GM21515 (cell line): ENCODE measurements at regions not wholly inside any gene's neighbourhood (a gene's known extent, or its start where the extent isn't known, plus 50 kb on each side); places are given as distances from the start of the nearest gene placed in this dataset.
"Not testable (repeated sequence)": the region's sequence is repeated elsewhere in the genome, so short reads cannot be mapped to it uniquely, and the experiment has no call there.

Experiments
- ATAC-seq: cut with Tn5 transposase; IDR thresholded peaks from one replicate; pipeline ENCODE4 v1.9.1; 2021; ENCODE audit not compliant: unreplicated experiment

DNA sequence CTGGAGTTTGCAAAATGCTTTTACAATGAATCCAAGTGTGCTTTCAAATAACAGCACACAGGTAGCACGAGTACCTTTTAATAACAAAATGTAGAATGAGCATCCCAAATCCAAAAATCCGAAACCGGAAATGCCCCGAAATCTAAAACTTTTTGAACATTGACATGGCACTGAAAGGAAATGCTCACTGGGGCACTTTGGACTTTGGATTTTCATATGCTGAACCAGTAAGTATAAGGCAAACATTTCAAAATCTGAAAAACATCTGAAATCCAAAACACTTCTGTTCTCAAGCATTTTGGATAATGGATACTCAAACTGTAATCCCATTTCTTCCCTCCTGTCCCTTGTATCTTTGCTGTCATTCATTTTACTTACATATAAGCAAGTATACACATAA is 50.1 kb downstream of the GCNT4 start:
- no peak for ATAC-seq

GRCh38 chr5:74995926-74996325 is 56.4 kb downstream of the GCNT4 start:
- no peak for ATAC-seq

GRCh38 chr5:74994826-74995225 is 57.5 kb downstream of the GCNT4 start:
- ATAC-seq, result no peak

- no peak for ATAC-seq
These were observed 58.6 kb downstream of the GCNT4 start for GRCh38 chr5:74993743-74994142.

DNA sequence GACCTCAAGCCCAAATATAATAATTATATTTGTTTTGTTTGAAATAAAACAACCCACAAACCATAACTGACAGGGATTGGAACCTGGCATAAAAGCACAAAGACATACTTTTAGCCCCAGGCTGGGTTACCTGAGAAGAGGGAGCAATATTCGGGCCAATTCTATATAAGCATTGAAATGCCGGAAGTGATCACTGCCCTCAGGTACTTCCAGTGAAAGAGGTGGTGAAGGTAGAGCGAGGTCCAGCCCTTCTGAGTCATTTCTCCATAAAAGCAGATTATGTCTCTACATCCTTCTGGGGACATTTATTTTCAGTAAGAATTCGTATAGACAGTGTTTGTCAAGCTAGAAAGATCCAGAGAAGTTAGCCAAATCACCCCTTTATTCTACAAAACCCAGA is 59.6 kb downstream of the GCNT4 start:
- no peak for ATAC-seq

DNA sequence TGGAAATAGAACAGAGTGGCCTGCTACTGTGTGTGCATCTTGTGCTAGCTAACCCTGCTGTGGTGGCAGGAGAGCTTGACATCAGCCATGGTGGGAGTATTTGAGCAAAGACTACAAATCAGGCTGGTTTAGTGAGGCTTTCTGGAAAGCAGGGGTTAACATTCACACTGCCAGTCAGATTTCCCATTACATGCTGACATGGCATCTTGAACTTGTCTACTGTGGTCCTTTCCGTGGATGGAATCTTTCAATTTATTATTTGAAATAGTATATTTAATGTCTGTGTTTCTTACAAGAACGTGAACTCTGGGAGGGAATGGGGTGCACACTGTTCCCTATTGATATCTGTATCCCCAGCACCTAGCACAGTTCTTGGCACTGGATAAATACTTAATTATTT is 60.8 kb downstream of the GCNT4 start:
- ATAC-seq, result no peak

DNA sequence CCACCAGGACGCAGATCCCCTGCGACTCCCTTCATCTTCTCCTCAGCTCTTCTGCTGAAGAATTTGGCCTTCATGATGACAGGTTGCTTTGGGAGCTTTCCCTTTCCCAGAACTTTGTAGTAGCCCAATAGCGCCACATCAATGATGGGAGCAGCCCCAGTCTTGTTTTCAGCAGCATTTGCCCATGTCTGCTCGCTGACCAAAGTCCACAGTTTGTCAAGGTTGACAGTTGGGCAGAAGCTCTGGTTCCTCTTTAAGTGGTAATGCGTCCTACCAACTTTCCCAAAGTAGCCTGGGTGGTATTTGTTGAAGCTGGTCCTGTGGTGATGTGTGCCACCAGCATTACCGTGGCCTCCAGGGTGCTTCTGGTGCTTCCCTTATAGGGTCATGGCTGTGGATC is 62.2 kb downstream of the GCNT4 start:
- ATAC-seq, result no peak

- ATAC-seq, result no peak
These were observed 63.9 kb downstream of the GCNT4 start for GRCh38 chr5:74988273-74988983.

DNA sequence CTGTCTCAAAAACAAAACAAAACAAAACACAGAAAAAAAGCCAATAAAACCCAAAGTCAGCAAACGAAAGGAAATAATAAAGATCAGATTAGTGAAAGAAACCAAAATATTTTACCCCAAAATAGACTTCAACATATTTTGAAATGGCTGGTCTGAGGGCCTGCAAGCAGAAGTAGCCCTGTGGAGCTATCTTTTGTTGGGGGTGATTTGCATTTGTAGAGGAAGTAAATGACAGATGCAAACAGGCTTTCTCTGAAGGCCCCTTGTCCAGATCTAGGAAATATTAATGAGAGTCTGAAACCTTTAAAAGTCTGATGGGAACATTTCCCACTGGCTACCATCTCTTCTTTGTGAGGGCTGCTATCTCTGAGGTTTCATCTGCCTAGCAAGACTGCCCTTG is 74.0 kb downstream of the GCNT4 start:
- ATAC-seq, result no peak

GRCh38 chr5:74977471-74977870 is 74.9 kb downstream of the GCNT4 start:
- no peak for ATAC-seq

- no peak for ATAC-seq
These were observed 75.7 kb downstream of the GCNT4 start for GRCh38 chr5:74976651-74977050.

DNA sequence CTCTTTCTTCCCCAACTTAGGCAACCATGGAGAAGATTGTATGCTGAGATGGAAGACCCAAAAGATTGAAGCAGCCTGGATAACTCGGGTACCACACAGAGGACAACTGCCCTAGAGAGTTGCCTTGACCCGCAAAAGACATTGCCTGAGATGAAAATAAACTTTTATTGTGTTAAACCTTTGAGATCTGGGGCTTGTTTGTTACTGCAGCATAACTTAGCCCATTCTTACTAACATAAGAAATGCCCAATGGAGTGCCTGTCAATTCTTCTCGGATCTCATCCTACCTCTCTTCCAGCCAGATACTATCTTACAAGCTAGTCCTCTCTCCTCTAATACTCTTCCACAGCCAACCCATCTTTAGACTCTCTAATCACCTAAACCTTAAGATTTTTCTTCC is 76.8 kb downstream of the GCNT4 start:
- ATAC-seq, result no peak

GRCh38 chr5:74974451-74975091 is 77.8 kb downstream of the GCNT4 start:
- no peak for ATAC-seq

DNA sequence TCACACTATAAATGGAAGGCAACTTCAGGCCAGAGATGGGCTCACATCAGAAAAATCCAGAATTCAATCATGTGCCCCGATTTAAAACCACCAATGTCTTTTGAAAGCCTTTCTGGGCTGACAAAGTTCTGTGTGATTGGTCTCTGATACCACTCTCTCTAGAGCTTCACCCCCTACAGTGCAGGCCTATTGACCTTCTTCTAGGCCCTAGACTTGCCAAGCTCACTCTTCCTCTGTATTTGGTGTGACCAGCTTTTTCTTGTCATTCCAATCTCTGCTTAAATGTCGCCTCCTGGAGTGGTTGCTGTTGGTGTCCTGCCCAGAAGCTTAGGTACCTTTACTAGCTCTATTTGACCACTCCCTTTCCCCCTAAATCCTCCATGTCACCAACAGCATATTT is 78.7 kb downstream of the GCNT4 start:
- no peak for ATAC-seq

DNA sequence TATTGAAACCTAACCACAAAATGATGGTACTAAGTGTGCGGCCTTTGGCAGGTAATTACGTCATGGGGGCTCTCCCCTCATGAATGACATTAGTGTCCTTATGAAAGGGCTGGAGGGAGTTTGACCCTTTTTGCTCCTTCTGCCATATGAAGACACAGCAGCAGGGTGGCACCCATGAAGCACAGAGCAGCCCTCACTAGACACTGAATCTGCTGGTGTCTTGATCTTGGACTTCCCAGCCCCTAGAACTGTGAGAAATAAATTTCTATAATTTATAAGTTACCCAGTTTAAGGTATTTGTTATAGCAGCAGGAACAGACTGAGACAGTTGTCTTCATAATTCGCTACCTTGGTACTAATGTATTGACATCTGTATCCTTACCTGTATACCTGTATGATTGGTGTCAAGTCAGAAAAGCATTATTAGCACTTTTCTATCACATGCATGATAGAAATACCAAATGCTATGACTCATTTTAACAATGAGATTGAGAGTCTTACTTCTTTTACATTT is 80.4 kb downstream of the GCNT4 start:
- no peak for ATAC-seq

- ATAC-seq, result not testable (repeated sequence)
These were observed 81.5 kb downstream of the GCNT4 start for GRCh38 chr5:74970891-74971290.

DNA sequence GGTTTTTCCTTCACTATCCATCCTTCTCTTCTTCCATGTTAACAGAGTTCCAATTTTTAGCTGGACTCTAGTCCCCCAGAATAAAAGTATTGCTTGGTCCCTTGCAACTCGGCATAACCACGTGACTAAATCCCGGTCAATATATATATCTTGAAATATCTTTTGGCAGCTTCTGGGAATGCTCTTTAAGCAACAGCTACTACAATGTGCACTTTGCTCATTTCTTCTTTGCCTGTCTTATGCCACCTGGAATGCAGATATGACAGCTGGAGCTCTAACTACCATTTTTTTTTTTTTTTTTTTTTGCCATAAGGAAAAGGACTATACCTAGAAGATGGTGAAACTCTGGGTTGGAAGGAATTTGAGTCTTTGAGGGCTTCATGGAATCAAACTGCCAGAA is 82.6 kb downstream of the GCNT4 start:
- no peak for ATAC-seq

DNA sequence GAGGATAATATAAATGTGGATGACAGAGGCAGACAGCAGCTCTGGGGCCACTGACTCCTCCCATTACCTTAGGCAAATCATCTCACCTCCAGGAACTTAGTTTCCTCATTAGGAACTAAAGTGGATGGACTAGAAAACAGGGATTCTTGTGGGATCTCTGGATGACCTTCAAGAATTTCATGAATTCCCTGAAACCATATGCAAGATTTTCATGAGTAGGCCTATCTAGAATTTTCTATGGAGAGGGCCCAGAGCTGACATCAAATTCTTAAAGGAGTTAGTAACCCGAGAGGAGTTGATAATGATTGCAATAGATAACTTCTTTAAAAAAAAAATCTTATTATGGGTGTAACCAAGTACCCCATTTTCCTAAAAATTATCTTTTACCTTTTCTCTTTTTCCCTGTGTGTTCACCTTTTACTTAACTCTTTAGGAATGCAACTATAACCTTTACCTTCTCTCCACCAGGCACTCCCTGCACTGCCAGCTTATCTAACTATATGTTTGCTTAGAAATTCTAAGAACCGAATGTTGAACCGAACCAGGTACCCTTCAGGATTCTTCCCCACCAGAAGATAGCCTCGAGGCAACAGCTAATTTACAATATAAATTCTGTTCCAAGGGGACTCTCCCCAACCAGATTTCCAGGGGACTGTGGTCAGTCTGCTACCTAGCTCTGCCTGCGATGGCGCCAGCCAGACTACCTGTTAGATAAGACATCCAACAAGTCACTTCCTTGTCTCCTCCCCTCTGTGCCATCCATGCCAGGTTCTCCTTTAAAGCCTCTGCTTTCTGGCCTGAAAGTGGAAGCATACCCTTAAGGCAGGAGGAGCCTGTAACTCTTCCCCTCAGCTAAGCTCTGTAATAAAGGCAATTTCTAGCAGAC is 86.0 kb downstream of the GCNT4 start:
- no peak for ATAC-seq

- ATAC-seq, result no peak
These were observed 89.0 kb downstream of the GCNT4 start for GRCh38 chr5:74963407-74963806.

DNA sequence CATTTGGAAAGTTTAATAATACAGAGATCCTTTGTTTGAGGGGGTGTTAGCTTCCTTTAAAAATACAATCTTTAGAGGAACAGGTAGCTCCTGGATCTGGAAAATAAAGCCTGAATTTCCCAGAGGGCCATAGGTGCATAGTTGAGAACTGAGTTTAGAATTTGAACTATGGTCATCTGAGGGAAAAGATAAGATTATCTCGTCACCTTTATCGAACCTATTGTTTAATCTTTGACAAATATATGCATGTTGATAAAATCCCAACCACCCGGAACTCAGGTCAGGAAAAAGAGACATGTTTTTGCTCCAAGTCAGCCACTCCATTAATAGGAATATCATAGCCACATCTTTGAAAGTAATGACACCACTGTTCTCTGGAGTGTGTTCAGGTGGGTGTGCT is 91.7 kb upstream of the FAM169A start:
- no peak for ATAC-seq

DNA sequence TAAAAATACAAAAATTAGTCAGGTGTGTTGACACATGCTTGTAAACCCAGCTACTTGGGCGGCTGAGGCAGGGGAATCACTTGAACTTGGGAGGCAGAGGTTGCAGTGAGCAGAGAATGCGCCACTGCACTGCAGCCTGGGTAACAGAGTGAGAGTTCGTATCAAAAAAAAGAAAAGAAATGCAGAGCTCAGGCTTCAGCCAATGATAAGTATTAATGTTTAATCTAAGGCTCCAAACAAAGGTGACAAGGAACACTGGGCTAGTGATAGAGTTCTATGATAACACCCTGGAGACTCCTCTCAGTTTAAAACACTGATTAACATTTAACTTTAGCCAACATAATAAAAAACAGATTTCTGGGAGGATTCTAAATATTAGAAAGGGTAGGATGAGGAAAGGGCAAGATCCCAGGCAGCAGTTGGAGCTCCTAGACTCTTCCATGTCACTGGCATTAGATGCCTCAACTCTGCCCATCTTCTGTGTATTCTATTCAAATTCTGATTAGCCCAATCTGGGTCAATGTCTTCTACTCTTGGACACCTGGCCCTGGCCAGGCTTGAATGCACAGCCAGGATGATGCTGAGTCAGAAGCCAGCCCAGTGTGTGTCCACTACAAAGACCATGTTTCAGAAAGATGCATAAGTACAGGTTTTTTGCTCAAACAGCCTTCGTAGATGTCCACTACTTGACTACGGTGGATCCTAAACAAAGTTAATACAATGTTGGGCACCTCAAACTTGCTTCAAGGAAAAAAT is 91.0 kb upstream of the FAM169A start:
- ATAC-seq, result no peak
